ENCODE measurements at regions not wholly inside any gene's neighbourhood (a gene's known extent, or its start where the extent isn't known, plus 50 kb on each side); places are given as distances from the start of the nearest gene placed in this dataset.

DNA sequence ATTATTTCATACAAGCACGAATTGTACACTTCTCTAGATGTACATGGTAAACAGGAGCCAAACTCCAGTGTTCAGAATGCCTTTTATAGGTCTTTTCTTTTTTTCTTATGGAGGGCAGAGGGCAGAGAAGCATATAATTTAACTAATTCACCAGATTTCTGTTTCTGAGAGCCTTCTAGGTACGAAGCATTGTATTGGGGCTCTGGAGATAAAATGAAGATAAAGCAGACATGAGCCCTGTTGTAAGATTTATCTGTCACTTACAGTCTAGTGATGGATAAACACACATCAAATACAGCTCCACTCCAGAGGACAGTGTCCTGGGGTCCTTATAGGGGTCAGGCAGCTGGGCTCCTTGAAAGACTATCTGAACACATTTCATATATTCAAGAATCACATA, 265.5 kb downstream of the SKAP2 start:
- Mint-ChIP-seq H3K27ac (no peak overlapping the region), H3K4me3 (no peak overlapping the region), H3K4me1 (no peaks in the 10 kb centered on the region), H3K27me3 (no peaks in the 10 kb centered on the region), H3K36me3 (peaks cover 0 to 13% of the 10 kb centered on the region in 2 donors), H3K9me3 (peaks cover 0 to 2% (median 0%) of the 10 kb centered on the region in 7 donors)
- ATAC-seq (ENCODE audit: low read depth in 2 of 2), result no peak
- no peak for DNase-seq

DNA sequence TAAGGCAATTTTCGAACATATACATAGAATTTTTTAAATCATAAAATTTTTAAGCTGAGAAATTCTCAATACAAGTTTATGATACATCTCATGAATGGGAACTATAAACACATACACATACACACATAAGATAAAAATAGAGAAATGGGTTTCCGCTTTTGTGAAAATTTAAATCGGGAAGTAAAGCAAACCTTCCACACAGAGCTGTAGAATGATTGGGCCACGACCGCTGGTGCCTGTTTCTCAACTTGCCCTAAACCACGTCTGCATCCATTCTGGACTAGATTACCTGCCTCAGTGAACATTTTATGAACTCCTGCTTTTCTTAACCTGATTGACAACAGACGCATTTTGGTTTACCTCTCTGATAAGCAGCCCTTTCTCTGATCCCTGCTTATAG, 264.4 kb downstream of the SKAP2 start:
- no peak for ATAC-seq (ENCODE audit: low read depth in 2 of 2)
- Mint-ChIP-seq H3K4me3 (no peak overlapping the region), H3K27ac (no peak overlapping the region), H3K27me3 (no peaks in the 10 kb centered on the region), H3K36me3 (peaks cover 0 to 13% of the 10 kb centered on the region in 2 donors), H3K9me3 (peaks cover 0 to 2% (median 0%) of the 10 kb centered on the region in 7 donors), H3K4me1 (no peaks in the 10 kb centered on the region)
- DNase-seq, result no peak

DNA sequence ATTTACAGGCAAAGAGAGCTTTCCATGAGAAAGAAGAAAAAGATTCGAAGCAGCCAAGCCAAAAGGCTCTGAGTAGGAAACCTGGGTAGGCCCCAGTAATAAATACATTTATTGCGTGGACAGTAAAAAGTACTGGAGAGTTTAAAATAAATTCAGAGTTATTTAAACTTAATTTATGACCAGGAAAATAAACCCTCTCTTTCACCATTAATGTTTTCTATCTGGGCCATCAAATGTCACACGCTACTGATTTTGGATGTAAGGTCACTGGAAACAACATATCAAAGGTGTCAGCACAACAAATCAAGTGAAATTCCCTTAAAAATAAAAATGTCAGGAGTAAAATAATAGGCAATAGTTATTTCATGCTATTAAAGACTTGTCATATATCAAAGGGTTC, 264.0 kb downstream of the SKAP2 start:
- DNase-seq (no peak), ATAC-seq (ENCODE audit: low read depth in 2 of 2) (no peak)
- H3K4me3 Mint-ChIP-seq, result no peak overlapping the region
- H3K9me3 Mint-ChIP-seq, result peaks cover 0 to 2% (median 0%) of the 10 kb centered on the region in 7 donors
- no peak overlapping the region for H3K27ac Mint-ChIP-seq
- H3K36me3 Mint-ChIP-seq, result peaks cover 0 to 13% of the 10 kb centered on the region in 2 donors
- no peaks in the 10 kb centered on the region for H3K4me1 Mint-ChIP-seq
- no peaks in the 10 kb centered on the region for H3K27me3 Mint-ChIP-seq

DNA sequence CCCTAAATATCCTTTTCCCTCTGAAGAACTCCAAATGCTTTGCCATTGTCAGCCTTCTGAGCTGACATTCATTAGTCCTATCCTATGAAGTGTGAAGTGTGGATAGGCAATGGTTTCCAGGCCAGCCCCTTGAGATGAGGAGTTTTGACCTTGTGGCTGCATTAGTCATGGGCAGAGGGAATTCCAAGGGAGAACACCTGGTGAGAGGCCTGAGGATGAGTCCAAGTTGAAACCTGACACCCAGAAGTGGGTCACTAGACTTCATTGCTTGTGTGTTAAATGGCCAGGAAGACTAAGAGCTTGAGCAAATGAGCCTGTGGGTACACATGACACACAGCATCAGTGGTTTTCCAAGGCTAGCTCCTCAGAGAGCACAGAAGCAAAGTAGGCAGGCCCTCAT, 260.8 kb downstream of the SKAP2 start:
- Mint-ChIP-seq H3K4me1 (no peaks in the 10 kb centered on the region), H3K27ac (no peak overlapping the region)

DNA sequence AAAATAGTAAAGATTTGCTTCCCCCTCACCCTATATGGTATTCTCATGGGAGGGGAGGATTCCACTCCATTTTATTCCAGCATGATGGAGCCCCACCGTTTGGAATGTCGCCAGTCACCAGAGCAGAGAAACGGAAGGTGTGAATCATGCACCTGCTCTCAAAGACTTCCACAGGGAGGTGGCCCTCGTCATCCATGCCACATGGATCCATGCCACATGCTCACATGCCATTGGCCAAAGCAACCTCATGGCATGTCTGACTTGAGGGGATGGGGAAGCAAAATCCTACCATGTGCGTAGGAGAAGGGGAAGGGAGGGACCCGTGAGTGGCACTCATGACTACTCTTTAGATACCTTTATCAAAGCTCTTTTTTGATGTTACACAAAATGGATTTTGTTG, 256.0 kb downstream of the SKAP2 start:
- Mint-ChIP-seq H3K27ac (no peak overlapping the region), H3K36me3 (peaks cover 17 to 29% of the 10 kb centered on the region in 2 donors), H3K4me3 (no peak overlapping the region), H3K27me3 (peaks cover 0 to 7% (median 0%) of the 10 kb centered on the region in 3 donors), H3K4me1 (no peaks in the 10 kb centered on the region), H3K9me3 (no peaks in the 10 kb centered on the region)
- DNase-seq (no peak), ATAC-seq (ENCODE audit: low read depth in 2 of 2) (no peak)

More for the DNA sequence above, 260.8 kb downstream of the SKAP2 start:
- no peaks in the 10 kb centered on the region for H3K9me3 Mint-ChIP-seq
- no peak for ATAC-seq (ENCODE audit: low read depth in 2 of 2)
- H3K27me3 Mint-ChIP-seq, result peaks cover 0 to 7% (median 0%) of the 10 kb centered on the region in 3 donors
- H3K4me3 Mint-ChIP-seq, result no peak overlapping the region
- DNase-seq, result no peak
- H3K36me3 Mint-ChIP-seq, result peaks cover 8 to 9% of the 10 kb centered on the region in 2 donors

DNA sequence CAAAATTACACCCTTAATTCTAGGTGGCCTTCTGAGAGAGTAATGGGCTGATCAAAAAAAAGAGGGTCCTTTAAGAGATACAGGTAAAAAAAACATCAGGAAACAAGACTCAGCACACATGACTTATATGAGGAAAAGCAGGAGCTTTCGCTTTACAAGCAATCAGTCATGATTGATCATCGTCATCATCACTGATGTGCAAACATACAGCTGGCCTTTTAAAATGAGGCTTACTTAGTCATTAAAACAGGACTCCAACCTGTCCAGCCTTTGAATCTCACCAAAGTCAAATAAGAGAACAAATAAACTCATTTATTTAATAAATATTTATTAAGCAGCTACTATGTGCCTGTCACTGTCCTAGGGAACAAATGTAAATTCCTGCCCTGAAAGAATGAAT, 255.3 kb downstream of the SKAP2 start:
- H3K27ac Mint-ChIP-seq, result no peak overlapping the region
- H3K9me3 Mint-ChIP-seq, result no peaks in the 10 kb centered on the region
- H3K36me3 Mint-ChIP-seq, result peaks cover 20 to 35% of the 10 kb centered on the region in 2 donors
- ATAC-seq (ENCODE audit: low read depth in 2 of 2), result no peak
- peaks cover 0 to 7% (median 0%) of the 10 kb centered on the region in 3 donors for H3K27me3 Mint-ChIP-seq
- no peaks in the 10 kb centered on the region for H3K4me1 Mint-ChIP-seq
- no peak overlapping the region for H3K4me3 Mint-ChIP-seq
- no peak for DNase-seq

DNA sequence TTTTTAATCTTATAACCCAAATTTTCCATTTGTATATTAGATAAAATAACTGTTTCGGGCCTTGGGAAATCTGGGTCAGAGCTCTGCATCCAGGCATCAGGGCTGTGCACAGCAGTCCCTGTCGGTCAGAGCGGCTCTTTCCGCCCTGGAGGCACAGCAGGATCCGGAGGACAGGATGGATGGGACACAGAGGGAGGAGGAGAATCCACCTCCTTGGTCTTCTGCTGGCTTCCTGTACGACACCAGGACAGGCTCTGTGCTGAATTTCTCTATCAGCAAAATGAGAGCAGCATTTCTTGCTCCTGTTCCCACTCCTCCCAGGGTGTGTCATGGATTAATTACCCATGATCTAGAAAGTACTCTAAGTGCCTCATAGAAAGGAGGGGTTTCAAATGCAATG, 254.9 kb downstream of the SKAP2 start:
- ATAC-seq (ENCODE audit: low read depth in 2 of 2), result no peak
- H3K27me3 Mint-ChIP-seq, result peaks cover 0 to 7% (median 0%) of the 10 kb centered on the region in 3 donors
- DNase-seq, result no peak
- peaks cover 20 to 38% of the 10 kb centered on the region in 2 donors for H3K36me3 Mint-ChIP-seq
- no peaks in the 10 kb centered on the region for H3K9me3 Mint-ChIP-seq
- H3K4me1 Mint-ChIP-seq, result no peaks in the 10 kb centered on the region
- no peak overlapping the region for H3K4me3 Mint-ChIP-seq
- H3K27ac Mint-ChIP-seq, result no peak overlapping the region

DNA sequence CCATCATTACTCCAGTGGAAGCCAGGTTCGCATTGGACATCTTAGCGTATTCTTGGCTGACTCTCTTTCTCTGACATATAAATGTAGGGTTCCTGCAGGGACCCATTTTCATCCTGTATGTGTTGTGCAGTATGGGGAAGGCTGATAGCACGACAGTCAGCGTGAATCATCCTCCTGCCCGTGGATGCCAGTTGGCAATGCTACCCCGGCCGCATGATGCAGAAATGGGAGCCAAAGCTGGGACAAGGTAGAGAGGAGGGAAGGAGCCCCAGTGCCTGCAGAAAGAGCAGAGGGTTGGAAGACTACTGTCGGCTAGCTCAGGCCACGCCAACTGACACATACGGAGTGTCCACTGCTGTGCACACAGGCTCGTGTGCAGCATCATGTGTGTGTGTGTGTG, 251.6 kb downstream of the SKAP2 start:
- Mint-ChIP-seq H3K36me3 (peaks cover 37 to 64% of the 10 kb centered on the region in 2 donors), H3K4me3 (no peak overlapping the region), H3K27ac (no peak overlapping the region), H3K4me1 (no peaks in the 10 kb centered on the region), H3K9me3 (peaks cover 0 to 5% (median 0%) of the 10 kb centered on the region in 7 donors), H3K27me3 (no peaks in the 10 kb centered on the region)
- ATAC-seq (ENCODE audit: low read depth in 2 of 2) (no peak), DNase-seq (no peak)

DNA sequence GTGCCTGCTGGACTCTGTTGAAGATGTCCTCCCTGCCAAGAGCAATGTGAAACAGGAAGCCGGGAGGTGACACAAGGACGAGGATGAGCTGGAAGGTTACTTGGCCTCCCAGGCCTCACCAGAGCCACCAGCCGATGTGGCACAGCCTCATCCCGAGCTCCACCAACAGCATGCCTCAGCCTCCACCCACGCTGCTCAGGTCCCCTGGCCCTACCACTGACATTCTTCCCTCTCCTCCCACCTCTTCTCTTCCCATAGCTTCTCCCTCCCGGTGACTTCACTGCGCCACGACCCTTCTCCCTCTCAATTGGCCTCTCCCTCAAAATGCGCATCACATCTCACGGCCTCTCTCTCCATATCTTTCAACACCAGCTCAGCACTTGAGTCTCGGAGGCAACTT, 249.9 kb downstream of the SKAP2 start:
- H3K36me3 Mint-ChIP-seq, result peaks cover 36 to 59% of the 10 kb centered on the region in 2 donors
- no peaks in the 10 kb centered on the region for H3K4me1 Mint-ChIP-seq
- no peaks in the 10 kb centered on the region for H3K27me3 Mint-ChIP-seq

DNA sequence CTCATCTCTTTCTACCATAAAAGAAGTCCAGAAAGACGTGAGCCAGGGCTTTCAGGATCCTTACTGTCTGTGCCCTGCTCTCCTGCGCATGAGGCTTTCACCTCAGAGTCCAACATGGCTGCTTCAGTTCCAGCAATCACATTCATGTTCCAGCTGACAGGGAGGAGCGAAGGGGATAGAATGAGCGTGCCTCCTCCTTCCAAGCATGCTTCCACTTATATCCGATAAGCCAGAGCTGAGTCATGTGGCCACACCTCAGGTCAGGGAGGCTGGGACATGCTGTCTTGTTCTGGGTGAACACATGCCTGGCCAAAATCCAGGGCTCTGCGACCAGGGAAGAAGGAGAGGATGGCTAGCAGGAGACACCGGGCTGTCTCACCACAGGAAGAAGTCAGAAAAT, 248.2 kb downstream of the SKAP2 start:
- Mint-ChIP-seq H3K36me3 (peaks cover 31 to 52% of the 10 kb centered on the region in 2 donors), H3K9me3 (peaks cover 0 to 5% (median 0%) of the 10 kb centered on the region in 7 donors), H3K27ac (no peak overlapping the region), H3K27me3 (no peaks in the 10 kb centered on the region), H3K4me3 (no peak overlapping the region), H3K4me1 (no peaks in the 10 kb centered on the region)
- DNase-seq (no peak), ATAC-seq (ENCODE audit: low read depth in 2 of 2) (no peak)

More for the DNA sequence above, 249.9 kb downstream of the SKAP2 start:
- DNase-seq (no peak), ATAC-seq (ENCODE audit: low read depth in 2 of 2) (no peak)
- Mint-ChIP-seq H3K4me3 (no peak overlapping the region), H3K27ac (no peak overlapping the region), H3K9me3 (peaks cover 0 to 5% (median 0%) of the 10 kb centered on the region in 7 donors)

DNA sequence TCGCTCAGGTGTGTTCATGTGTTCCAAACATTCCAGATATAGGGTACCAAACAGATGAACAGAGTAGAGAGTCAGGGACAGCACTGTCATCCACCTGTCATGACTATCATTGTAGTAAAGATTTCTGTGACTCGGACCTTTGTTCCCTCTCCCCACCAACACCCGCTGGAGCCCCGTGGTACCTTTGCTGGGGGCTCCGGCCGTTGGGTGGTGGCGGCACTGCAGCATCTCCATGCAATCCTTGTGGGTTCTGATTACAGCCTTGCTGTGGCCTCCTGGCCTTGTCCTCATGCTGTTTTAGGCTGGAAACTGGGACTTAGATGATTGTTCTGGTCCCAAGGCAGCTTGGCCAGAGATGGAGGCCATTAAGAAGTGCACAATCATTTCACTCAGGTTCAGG, 247.3 kb downstream of the SKAP2 start:
- ATAC-seq (ENCODE audit: low read depth in 2 of 2) (no peak), DNase-seq (no peak)
- Mint-ChIP-seq H3K4me3 (no peak overlapping the region), H3K27me3 (no peaks in the 10 kb centered on the region), H3K36me3 (peaks cover 31 to 45% of the 10 kb centered on the region in 2 donors), H3K27ac (no peak overlapping the region), H3K9me3 (peaks cover 0 to 5% (median 0%) of the 10 kb centered on the region in 7 donors), H3K4me1 (no peaks in the 10 kb centered on the region)

All from naive B cell (primary cell).